OCI-LY3 (cell line): ENCODE measurements at regions not wholly inside any gene's neighbourhood (a gene's known extent, or its start where the extent isn't known, plus 50 kb on each side); places are given as distances from the start of the nearest gene placed in this dataset.

Source experiments
- H2AFZ ChIP-seq: fragments of 200-600, 300-600 bp; shearing (Covaris generic); 2 replicates; pipeline ENCODE4 v1.6.0; 2014; ENCODE audit warnings: antibody characterized with exemption, low read depth, low read length
- H3K27ac ChIP-seq: fragments of 200-600, 300-600 bp; sonication (generic); 2 replicates; pipeline ENCODE4 v1.5.1; 2014; ENCODE audit warnings: mild to moderate bottlenecking, low read length, moderate library complexity, mixed read lengths
- H3K27me3 ChIP-seq: fragments of 200-600, 300-600 bp; sonication (generic); 2 replicates; pipeline ENCODE4 v1.6.1; 2014; ENCODE audit warnings: low read depth, low read length, mixed read lengths
- H3K36me3 ChIP-seq: fragments of 200-600, 300-600 bp; sonication (generic); replicated peaks from 2 replicates; pipeline ENCODE3; 2014; ENCODE audit warnings: low read depth, low read length, mixed read lengths
- H3K4me1 ChIP-seq: fragments of 300-600, 200-600 bp; sonication (generic); 2 replicates; pipeline ENCODE4 v1.6.1; 2014; ENCODE audit warnings: low read length, mixed read lengths
- H3K4me2 ChIP-seq: fragments of 200-600, 300-600 bp; sonication (generic); 2 replicates; pipeline ENCODE4 v1.6.1; 2014; ENCODE audit warnings: low read length, mixed read lengths
- H3K4me3 ChIP-seq: fragments of 300-600, 200-600 bp; sonication (generic); 2 replicates; pipeline ENCODE4 v1.5.1; 2014; ENCODE audit warnings: antibody characterized with exemption, mild to moderate bottlenecking, low read length, moderate library complexity
- H3K79me2 ChIP-seq: fragments of 300-600, 200-600 bp; shearing (Covaris generic); 2 replicates; pipeline ENCODE4 v1.6.1; 2014; ENCODE audit warnings: mild to moderate bottlenecking, low read length, mixed read lengths
- H3K9ac ChIP-seq: fragments of 300-600, 200-600 bp; shearing (Covaris generic); 2 replicates; pipeline ENCODE4 v1.6.0; 2014; ENCODE audit warnings: mild to moderate bottlenecking, low read length, moderate library complexity
- H3K9me3 ChIP-seq: fragments of 200-600, 300-600 bp; shearing (Covaris generic); 2 replicates; pipeline ENCODE4 v1.6.1; 2014; ENCODE audit warnings: low read length, mixed read lengths; ENCODE audit not compliant: insufficient read depth
- H4K20me1 ChIP-seq: fragments of 200-600, 300-600 bp; sonication (generic); 2 replicates; pipeline ENCODE4 v1.6.1; 2016; ENCODE audit warnings: low read length, mixed read lengths; ENCODE audit not compliant: insufficient read depth
- CTCF ChIP-seq: fragments of 200-600, 300-600 bp; sonication (generic); IDR thresholded peaks from 2 replicates; pipeline ENCODE4 v1.5.1; 2014; ENCODE audit warnings: antibody characterized with exemption, low read length, low read depth
- EZH2phosphoT487 ChIP-seq: fragments of 200-600 bp; shearing (Covaris generic); IDR thresholded peaks from 2 replicates; pipeline ENCODE4 v1.6.1; 2018; ENCODE audit warnings: antibody characterized with exemption, mixed run types, low read depth

- Histone ChIP-seq H3K4me3 (no peak overlapping the region), H2AFZ (no peak overlapping the region), H3K79me2 (no peaks in the 10 kb centered on the region), H3K9me3 (no peaks in the 10 kb centered on the region), H3K27ac (no peak overlapping the region), H3K9ac (no peak overlapping the region), H3K4me1 (no peaks in the 10 kb centered on the region), H3K27me3 (no peaks in the 10 kb centered on the region), H3K36me3 (no peaks in the 10 kb centered on the region), H3K4me2 (no peak overlapping the region), H4K20me1 (no peaks in the 10 kb centered on the region)
- no peak for TF ChIP-seq EZH2phosphoT487
These were observed 107.0 kb upstream of the TSPAN2 start for GRCh38 chr1:115196296-115196695.

- Histone ChIP-seq H4K20me1 (no peaks in the 10 kb centered on the region), H3K36me3 (no peaks in the 10 kb centered on the region), H3K9me3 (no peaks in the 10 kb centered on the region), H3K4me3 (no peak overlapping the region), H3K79me2 (no peaks in the 10 kb centered on the region), H3K27me3 (no peaks in the 10 kb centered on the region), H3K4me2 (no peak overlapping the region), H3K9ac (no peak overlapping the region), H2AFZ (no peak overlapping the region), H3K27ac (no peak overlapping the region), H3K4me1 (no peaks in the 10 kb centered on the region)
- no peak for TF ChIP-seq CTCF
- no peak for TF ChIP-seq EZH2phosphoT487
These were observed 105.2 kb upstream of the TSPAN2 start for GRCh38 chr1:115194506-115194905.

GRCh38 chr1:115193046-115193828, 103.9 kb upstream of the TSPAN2 start:
- Histone ChIP-seq H2AFZ (no peak overlapping the region), H3K9ac (no peak overlapping the region)
- TF ChIP-seq EZH2phosphoT487 (no peak), CTCF (no peak)

GRCh38 chr1:115192200-115192767, 103.0 kb upstream of the TSPAN2 start:
- no peak for TF ChIP-seq EZH2phosphoT487
- TF ChIP-seq CTCF: no peak

More at GRCh38 chr1:115193046-115193828, 103.9 kb upstream of the TSPAN2 start:
- no peaks in the 10 kb centered on the region for H3K79me2 ChIP-seq
- H3K4me3 ChIP-seq: no peak overlapping the region
- H3K4me1 ChIP-seq: no peaks in the 10 kb centered on the region
- no peaks in the 10 kb centered on the region for H3K9me3 ChIP-seq
- H3K27me3 ChIP-seq: no peaks in the 10 kb centered on the region
- H3K27ac ChIP-seq: no peak overlapping the region
- no peaks in the 10 kb centered on the region for H3K36me3 ChIP-seq
- H4K20me1 ChIP-seq: no peaks in the 10 kb centered on the region
- H3K4me2 ChIP-seq: no peak overlapping the region

More at GRCh38 chr1:115192200-115192767, 103.0 kb upstream of the TSPAN2 start:
- H3K27ac ChIP-seq: no peak overlapping the region
- H3K9ac ChIP-seq: no peak overlapping the region
- H3K4me2 ChIP-seq: no peak overlapping the region
- no peak overlapping the region for H2AFZ ChIP-seq
- no peaks in the 10 kb centered on the region for H3K9me3 ChIP-seq
- H3K4me1 ChIP-seq: no peaks in the 10 kb centered on the region
- no peak overlapping the region for H3K4me3 ChIP-seq
- H3K27me3 ChIP-seq: no peaks in the 10 kb centered on the region
- no peaks in the 10 kb centered on the region for H3K79me2 ChIP-seq
- no peaks in the 10 kb centered on the region for H3K36me3 ChIP-seq
- H4K20me1 ChIP-seq: no peaks in the 10 kb centered on the region
